ENCODE measurements at regions not wholly inside any gene's neighbourhood (a gene's known extent, or its start where the extent isn't known, plus 50 kb on each side); places are given as distances from the start of the nearest gene placed in this dataset.

DNA sequence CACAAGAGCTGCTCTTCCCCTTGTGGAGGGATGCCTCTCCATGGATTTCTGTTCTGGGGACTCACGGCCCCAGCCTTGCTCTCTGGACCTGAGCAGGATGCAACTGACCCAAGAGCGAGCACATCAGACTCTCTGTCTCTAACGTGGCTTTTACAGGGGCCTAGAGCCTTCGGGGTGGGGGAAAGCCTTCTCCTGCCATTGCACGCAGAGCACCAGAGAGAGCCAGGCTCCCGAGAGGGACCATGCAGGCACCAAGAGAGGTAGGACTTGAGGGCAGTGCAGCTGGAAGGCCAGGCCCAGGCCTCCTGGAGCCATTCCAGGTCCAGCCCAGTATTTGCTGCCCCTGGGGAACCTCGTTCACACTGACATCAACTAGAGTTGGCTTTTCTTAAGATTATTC lies 475.6 kb upstream of the MYT1L start:
- TF ChIP-seq, protein P1, sequence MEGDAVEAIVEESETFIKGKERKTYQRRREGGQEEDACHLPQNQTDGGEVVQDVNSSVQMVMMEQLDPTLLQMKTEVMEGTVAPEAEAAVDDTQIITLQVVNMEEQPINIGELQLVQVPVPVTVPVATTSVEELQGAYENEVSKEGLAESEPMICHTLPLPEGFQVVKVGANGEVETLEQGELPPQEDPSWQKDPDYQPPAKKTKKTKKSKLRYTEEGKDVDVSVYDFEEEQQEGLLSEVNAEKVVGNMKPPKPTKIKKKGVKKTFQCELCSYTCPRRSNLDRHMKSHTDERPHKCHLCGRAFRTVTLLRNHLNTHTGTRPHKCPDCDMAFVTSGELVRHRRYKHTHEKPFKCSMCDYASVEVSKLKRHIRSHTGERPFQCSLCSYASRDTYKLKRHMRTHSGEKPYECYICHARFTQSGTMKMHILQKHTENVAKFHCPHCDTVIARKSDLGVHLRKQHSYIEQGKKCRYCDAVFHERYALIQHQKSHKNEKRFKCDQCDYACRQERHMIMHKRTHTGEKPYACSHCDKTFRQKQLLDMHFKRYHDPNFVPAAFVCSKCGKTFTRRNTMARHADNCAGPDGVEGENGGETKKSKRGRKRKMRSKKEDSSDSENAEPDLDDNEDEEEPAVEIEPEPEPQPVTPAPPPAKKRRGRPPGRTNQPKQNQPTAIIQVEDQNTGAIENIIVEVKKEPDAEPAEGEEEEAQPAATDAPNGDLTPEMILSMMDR (IDR thresholded peaks at IDR 0.05; ENCODE audit: extremely low read depth, missing control alignments), result no peak
- no peak for DNase-seq (ENCODE audit: low spot score)

DNA sequence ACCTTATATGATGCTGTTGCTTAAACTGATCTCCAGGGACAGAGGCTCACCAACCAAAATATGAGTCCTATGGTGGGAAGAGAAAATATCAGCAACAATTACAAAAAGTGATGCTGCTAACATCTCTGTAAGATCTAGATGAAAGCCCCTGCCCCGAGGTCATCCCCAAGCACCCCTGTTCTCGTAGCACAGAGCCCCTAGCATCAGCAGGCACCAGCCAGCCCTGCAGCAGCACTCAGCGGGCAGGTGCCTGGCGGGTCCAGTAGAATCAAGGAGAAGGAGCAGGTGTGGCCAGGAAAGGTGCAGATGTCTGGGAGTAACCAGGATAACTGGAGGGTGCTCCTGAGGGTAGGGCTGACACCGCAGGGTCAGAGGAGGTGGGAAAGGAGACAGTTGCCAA lies 474.2 kb upstream of the MYT1L start:
- no peak for DNase-seq (ENCODE audit: low spot score)
- TF ChIP-seq, protein P1 (IDR thresholded peaks at IDR 0.05; ENCODE audit: extremely low read depth, missing control alignments), result no peak

DNA sequence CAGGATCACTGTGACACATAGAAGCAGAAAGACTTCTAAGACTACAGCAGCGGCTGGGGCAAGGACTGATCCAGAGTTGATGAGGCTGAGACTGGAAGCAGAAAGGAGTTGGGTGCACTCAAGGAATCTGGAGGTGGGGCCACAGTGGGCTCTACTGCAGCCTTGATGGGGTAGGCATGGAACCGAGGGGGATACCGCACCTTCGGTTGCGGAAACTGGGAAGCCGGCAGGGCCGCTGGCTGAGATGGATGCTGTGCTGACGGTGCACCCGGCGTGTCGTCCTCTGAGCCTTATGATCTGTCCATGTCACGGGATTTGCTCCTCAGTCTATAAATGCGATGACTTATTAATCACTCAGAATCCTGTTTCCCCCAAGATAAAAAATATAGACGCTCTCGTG lies 473.5 kb upstream of the MYT1L start:
- TF ChIP-seq, protein P1 (IDR thresholded peaks at IDR 0.05; ENCODE audit: extremely low read depth, missing control alignments), result no peak
- DNase-seq (ENCODE audit: low spot score), result no peak

DNA sequence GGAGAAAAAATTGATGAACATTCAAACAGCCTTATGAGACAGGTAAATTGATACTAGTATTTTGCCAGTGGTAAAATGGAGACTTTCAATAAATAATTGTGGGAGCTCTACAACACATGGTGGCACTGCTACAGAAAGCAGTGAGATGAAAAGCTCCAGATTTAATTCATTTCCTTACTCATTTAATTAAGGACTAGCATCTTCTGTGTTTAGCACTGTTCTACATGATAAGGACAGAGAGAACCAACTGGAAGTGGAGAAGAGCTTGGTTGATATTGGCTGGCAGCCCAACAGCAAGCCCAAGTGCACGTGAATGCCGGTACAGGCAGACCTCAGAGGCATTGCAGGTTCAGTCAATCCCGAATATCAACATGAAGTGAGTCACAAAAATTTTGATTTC lies 470.4 kb upstream of the MYT1L start:
- DNase-seq (ENCODE audit: low spot score), result no peak
- TF ChIP-seq, protein P1 (IDR thresholded peaks at IDR 0.05; ENCODE audit: extremely low read depth, missing control alignments), result no peak

DNA sequence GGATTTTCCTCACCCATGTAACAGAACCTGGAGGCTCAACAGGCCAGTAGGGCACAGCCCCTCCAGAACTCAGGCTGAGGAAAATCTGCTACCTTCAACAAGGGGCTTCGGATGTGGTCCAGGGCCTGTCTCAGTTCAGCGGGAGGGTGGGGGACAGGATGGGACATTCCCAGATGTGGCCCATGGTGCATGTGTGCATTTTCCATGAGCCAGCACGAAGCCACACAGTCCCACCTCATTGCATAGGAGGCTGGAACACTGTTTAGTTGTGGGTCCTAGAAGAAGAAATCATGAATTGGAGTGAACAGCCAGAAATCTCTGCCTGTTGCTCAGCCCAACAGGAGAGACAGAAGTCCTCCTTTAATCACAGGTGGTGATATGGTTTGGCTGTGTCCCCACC lies 469.6 kb upstream of the MYT1L start:
- DNase-seq (ENCODE audit: low spot score), result no peak
- TF ChIP-seq, protein P1 (IDR thresholded peaks at IDR 0.05; ENCODE audit: extremely low read depth, missing control alignments), result no peak

DNA sequence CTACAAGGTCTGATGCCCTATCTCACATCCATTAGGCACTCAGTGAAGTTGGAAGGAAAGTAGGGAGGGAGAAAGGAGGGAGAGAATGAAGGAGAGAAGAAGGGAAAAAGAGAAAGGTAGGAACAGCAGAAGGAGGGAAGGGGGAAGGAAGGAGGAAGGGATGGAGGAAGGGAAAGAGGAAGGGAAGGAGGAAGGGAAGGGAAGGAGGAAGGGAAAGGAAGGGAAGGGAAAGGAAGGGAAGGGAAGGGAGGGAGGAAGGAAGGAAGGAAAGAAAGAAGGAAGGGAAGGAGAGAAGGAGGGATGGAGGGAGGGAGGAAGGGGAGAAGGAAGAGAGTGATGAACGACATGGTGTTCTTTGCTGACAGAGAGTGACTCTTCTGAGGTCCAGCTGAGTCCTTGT lies 468.9 kb upstream of the MYT1L start:
- TF ChIP-seq, protein P1 (IDR thresholded peaks at IDR 0.05; ENCODE audit: extremely low read depth, missing control alignments), result no peak
- no peak for DNase-seq (ENCODE audit: low spot score)

DNA sequence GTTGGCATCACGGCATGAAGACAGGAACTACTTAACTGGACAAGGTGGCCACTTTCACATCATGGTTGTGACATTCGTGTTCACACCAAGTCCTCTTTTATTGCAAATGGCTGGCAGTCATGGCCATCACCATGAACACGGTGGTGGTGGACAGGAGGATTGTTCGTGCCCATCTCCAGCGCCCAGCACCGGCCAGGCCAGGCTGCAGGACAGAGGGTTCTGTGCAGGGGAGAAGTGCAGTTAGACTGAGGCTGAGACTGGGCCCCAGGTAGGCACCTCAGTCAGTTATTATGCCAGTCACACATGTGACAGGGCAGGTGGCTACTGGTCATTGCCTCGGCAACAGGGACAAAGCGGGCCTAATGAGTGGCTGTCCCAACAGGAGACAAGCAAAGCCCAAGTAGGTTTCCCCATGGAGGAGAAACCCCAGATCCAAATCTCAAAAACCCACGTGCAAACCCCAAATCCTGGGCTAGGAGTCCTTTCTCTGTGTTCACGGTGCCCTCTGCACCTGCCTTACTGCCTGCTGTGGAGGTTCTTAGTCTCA lies 468.1 kb upstream of the MYT1L start:
- TF ChIP-seq, protein P1 (IDR thresholded peaks at IDR 0.05; ENCODE audit: extremely low read depth, missing control alignments), result no peak
- DNase-seq (ENCODE audit: low spot score), result no peak
